ENCODE measurements at regions not wholly inside any gene's neighbourhood (a gene's known extent, or its start where the extent isn't known, plus 50 kb on each side); places are given as distances from the start of the nearest gene placed in this dataset.

DNA sequence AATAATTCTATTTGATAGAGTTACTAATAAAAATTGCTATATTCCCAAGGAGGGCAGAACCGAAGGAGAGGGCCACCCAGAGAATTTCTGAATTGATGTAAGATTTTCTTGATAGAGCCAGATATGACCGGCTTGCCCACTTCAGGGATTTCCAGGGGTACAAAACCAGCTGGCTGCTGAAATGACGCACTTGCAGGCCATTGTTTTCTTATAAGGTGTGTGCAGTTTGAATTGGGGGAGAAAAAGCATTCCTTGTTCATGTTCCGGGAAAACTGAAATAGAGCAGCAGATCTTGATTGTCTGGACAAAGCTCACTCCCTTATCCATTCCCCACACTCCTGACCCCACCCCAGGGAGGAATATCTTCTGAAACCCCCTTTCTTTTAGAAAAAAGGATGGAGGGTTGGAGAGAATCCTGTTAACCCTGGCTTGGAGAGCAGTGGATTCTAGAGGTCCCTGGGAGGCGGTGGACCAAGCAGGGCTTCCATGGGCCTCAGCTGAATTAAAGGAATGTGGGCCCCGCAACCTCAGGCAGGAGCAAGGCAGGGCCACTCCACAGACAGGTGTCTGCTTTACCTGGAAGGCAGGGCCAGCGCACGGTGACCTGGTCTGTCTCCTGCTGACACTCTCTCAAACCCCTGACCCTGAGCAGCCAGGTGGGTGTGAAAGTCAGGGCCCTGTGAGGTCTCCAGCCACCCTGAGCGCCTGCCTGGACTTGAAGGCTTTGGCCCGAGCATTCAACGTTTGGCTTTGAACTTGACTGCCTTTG is 96.4 kb downstream of the TMEM170B start:
- no peak for DNase-seq (ENCODE audit: low read depth)

GRCh38 chr6:11634948-11635347 is 97.4 kb downstream of the TMEM170B start:
- no peak for DNase-seq (ENCODE audit: low read depth)

DNA sequence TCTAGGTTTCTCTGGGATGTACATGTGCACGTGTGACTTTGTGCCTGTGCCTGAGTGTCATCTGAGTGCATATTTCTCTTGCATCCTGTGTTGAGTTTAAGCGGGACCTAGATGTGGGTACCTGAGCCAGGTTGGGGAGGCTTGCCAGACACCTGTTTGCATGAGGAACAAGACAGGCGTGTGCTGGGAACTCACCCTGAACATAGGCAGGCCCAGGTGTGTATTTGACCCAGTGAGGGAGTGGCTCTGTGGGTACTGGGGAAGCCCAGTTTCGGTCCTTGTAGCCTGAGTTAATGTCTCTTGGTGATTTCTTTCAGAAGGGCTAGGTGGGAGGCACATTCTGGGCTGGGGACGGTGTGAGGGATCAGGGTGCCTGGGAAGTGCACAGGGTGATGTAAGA is 98.6 kb downstream of the TMEM170B start:
- no peak for DNase-seq (ENCODE audit: low read depth)

- DNase-seq (ENCODE audit: low read depth), result no peak
Observed at GRCh38 chr6:11637266-11637665, 99.7 kb downstream of the TMEM170B start.

DNA sequence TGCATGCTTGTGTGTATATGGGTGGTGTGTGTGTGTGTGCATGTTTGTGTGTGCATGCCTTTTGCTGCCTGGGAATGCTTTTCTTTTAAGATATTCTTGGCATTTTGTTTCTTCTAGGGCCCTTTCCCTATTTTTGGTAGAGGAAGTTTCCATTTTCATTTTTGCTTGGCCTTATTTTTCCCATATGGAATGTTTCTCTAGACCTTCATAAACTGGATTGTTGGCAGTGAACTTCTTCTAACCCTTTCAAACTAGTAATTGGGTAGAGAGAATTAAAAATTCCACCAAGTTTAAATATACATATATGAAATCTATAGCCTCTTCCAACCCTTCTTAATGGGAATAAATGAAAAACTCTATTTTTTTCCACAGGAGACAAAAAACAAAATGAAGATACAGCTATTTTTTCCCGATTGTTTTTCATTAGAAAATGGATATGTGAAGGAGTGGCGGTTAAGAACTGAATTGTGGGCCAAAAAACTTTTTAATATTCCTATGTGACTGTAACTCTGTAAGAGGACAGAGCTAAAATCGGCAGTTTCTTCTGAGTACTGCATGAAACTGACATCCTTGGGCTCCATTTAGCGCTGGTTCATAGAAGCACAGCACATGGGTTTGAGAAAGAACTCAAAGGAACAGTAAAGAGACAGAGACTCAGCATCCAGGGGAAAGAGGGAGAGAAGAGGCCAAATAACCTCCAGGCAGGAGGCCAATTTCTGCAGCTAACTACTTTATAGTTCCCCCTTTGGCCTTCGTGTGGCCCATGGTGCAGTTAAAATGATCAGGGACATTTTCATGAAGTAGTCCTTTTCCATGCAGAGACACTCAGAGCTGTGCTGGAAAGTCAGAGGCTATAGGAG is 102.1 kb downstream of the TMEM170B start:
- no peak for DNase-seq (ENCODE audit: low read depth)

- DNase-seq (ENCODE audit: low read depth), result no peak
Observed at GRCh38 chr6:11640486-11640885, 102.9 kb downstream of the TMEM170B start.

- DNase-seq (ENCODE audit: low read depth), result no peak
Observed at GRCh38 chr6:11644071-11644470, 106.5 kb downstream of the TMEM170B start.

DNA sequence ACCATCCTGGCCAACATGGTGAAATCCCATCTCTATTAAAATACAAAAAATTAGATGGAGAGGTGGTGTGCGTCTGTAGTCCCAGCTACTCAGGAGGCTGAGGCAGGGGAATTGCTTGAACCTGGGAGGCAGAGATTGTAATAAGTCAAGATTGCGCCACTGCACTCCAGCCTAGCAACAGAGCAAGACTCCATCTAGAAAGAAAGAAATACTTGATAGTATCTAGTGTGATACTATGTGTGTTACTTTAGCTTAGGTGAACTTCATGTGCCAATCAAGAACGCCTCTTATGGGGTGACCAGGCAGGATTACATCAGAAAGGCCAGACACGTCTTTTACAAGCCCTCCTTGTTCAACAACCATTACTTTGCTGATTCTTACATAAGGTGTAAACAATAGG is 107.1 kb downstream of the TMEM170B start:
- no peak for DNase-seq (ENCODE audit: low read depth)

DNA sequence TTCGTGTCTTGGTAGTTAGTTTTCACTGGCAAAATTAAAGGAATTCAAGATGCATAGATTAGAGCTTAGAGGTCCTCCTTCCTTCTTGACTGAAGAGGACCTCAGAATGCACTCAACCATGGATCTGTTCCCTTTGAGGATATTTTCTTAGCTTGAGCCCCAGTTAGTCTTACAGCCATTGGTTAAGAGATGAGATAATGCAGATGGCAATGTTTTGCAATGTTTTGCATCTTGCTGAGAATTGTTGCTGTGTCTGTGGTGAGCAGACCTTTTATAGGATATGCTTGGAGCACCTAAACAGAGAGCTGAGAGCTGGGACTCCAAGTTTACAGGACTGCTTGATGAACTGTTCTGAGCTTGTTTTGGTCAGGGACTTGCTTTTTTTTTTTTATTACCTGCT is 107.5 kb downstream of the TMEM170B start:
- DNase-seq (ENCODE audit: low read depth), result no peak

DNA sequence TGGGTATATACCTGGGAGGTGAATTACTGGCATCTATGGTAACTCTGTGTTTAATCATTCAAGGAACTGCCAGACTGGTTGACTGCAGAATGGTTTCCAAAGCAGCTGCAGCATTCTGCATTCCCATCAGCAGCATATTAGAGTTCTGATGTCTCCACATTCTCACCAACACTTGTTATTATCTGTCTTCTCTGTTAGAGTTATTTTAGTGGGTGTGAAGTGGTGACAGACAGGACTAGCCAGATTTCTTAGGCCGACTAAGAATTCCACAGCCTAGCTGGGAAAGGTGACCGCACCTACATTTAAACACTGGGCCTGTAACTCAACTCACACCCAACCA is 110.9 kb downstream of the TMEM170B start:
- DNase-seq (ENCODE audit: low read depth), result no peak

DNA sequence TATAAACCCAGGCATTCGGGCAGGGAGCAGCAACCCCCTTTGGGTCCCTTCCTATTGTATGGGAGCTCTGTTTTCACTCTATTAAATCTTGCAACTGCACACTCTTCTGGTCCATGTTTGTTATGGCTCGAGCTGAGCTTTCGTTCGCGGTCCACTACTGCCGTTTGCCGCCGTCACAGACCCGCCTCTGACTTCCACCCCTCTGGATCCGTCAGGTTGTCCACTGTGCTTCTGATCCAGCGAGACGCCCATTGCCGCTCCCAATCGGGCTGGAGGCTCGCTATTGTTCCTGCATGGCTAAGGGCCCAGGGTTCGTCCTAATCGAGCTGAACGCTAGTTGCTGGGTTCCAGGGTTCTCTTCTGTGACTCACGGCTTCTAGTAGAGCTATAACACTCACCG is 111.3 kb downstream of the TMEM170B start:
- DNase-seq (ENCODE audit: low read depth), result no peak

- peak; percentile 96 for DNase-seq (ENCODE audit: low read depth)
Observed at GRCh38 chr6:11650025-11650696, 112.6 kb downstream of the TMEM170B start.

GRCh38 chr6:11650711-11651110 is 113.2 kb downstream of the TMEM170B start:
- peak; percentile 35 for DNase-seq (ENCODE audit: low read depth)

DNA sequence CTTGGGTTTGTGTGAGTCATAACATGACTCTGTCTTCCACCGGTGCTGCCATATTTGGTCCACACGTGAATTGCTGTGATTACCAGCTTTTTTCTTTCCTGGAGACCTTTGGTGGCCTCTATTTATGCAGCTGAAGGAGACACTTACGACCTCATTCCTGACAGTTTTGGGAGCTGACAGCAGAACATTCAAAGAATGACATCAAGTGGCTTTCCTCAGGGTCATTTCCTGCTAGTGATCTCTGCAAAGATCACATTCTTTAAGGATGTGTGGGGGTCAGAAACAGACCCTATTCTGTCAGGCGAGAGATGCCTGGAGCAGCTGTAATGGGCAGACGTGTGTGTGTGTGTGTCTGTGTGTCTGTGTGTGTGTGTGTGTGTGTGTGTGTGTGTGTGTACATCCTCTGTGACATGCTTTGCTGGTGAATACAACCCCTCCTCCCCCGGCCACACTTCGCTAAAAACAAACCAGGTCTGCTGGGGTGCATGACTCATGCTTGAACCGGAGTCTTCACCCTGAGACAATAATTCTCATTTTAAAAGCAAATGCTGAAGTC is 115.6 kb downstream of the TMEM170B start:
- peak; percentile 96 for DNase-seq (ENCODE audit: low read depth)

DNA sequence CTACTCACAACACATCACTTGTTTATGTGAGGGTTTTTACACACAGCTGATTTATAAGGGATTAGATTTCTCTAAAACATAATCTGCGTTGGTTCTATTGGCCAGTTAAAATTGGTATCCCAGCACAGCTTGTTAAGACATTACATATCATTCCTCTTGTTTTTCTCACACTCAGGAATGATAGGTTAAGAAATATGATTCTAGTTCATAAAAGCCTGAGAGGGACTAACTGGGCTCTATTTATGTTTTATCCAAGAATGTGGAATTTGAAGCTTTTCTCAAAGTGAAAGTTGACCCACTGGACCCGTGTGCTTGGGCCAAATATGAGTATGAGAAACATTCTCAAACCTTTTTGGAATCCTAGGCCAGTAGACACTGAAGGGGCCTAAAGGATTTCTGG is 117.3 kb downstream of the TMEM170B start:
- DNase-seq (ENCODE audit: low read depth), result peak; percentile 20

DNA sequence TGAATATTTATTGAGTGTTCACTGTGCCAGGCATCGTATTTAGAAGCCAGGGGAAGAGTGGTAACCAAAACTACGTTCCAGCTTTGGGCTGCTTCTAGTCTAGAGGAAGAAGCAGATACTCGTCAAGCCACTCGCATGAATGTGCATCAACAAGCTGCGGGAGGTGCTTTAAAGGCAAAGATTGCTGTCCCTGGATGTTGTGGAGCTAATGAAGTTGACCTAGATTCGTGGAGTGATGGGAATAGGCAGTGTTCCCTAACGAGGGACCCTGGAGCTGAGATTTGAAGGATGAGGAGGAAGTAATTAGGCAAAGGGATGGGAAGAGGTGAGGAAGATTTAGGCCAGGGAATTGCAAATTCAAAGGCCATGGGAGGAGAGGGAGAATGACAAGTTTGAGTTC is 118.9 kb downstream of the TMEM170B start:
- no peak for DNase-seq (ENCODE audit: low read depth)

GRCh38 chr6:11659757-11660156 is 118.8 kb downstream of the ADTRP start:
- DNase-seq (ENCODE audit: low read depth), result no peak

GRCh38 chr6:11662323-11662722 is 116.3 kb downstream of the ADTRP start:
- DNase-seq (ENCODE audit: low read depth), result no peak

- no peak for DNase-seq (ENCODE audit: low read depth)
Observed at GRCh38 chr6:11663519-11663918, 115.1 kb downstream of the ADTRP start.

Measured in ELR (cell line).